HG03565 (cell line): ENCODE measurements at regions not wholly inside any gene's neighbourhood (a gene's known extent, or its start where the extent isn't known, plus 50 kb on each side); places are given as distances from the start of the nearest gene placed in this dataset.
"Not testable (repeated sequence)": the region's sequence is repeated elsewhere in the genome, so short reads cannot be mapped to it uniquely, and the experiment has no call there.

Experiments used
- ATAC-seq: cut with Tn5 transposase; IDR thresholded peaks from one replicate; pipeline ENCODE4 v1.9.1; 2021; ENCODE audit warnings: mild to moderate bottlenecking, moderate library complexity; ENCODE audit not compliant: unreplicated experiment

DNA sequence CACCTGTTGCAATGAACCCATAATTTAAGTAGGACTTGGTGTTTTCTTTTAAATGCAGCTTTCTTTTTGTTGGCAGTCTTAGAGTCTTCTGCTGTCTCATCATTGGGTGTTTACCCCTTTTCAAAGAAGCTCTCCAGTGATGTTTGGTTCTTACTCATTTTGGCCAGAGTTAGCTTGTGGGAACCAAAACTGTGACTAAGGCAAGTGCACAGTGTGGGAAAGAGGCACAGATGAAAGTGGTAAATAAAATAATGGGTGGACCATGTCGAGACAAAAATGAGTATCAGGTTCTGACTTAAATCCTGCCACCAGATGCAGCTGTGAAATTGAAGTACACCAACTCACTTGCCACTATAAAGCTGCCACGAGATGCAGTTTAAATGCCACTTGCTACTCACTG, 615.4 kb upstream of the MIS18BP1 start:
- peak; percentile 72 for ATAC-seq

DNA sequence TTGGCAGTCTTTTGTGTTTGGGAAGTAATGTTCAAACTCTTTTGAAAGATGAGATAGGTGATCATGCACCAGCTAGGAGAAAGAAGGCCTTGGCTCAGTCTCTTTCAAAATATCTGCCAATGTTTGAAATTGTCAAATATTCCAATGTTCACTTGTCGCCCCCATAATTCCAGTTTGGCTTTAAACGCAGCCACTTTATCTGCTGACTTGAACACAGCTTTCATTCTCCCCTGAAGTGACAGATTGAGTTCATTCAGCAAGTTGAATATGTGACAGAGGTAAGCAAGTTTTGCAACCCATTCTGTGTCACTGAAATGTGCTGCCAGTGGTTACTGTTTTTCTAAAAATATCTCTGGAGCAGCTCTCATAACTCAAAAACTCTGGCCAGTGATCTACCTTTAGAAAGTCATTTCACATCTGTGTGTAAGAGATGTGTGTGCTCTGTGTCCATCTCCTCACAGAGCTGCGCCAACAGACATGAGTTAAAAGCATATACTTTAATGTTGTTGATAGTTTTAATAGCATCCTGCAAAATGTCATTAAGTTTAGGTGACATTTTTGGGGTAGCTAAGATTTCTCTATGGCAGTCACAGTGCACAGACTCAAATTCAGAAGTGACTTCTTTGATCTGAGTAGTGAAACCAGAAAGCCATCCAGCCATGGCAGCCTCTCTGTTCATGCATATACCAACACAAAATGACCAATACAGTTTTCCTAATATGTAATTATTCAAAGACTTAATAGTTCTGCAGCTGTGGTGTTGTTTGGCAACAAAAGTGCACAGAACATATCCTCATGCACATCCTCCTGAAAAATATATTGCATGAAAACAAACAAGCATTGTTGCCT, 614.3 kb upstream of the MIS18BP1 start:
- peak; percentile 58 for ATAC-seq

DNA sequence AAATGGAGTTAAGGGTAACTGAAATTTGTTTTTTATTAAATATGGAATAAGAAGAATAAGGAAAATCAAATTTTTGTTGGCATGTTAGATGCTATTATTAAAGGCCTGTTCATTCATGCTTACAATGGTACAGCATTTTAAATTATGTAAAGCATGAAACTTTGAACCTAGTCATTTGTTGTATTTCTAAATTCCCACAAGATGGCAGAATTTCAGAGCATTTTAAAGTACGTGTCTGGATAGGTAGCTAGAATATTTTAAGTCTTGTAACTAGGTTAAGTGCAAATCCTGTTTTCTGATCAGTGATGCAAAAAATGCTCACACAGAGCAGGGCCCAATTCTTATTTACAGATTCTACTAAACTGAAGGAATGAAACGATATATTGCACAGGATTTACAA, 585.6 kb upstream of the MIS18BP1 start:
- no peak for ATAC-seq

DNA sequence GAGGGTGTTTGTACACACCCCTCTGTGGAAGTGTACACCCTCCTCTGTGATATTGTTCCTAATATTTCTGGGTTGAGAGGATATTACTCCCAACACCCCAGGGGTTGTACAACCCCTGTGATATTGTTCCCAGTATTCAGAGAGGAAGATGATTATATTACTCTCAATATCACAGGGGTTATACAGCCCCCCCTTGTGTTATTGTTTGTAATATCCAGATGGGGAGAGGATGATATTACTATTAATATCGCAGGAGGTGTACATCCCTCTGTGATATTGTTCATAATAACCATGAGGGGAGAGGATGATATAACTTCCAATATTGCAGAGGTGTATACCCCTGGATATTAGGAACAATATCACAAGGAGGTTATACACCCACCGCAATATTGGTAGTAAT, 566.1 kb upstream of the MIS18BP1 start:
- no peak for ATAC-seq

GRCh38 chr14:45811155-45811554, 558.2 kb upstream of the MIS18BP1 start:
- no peak for ATAC-seq

DNA sequence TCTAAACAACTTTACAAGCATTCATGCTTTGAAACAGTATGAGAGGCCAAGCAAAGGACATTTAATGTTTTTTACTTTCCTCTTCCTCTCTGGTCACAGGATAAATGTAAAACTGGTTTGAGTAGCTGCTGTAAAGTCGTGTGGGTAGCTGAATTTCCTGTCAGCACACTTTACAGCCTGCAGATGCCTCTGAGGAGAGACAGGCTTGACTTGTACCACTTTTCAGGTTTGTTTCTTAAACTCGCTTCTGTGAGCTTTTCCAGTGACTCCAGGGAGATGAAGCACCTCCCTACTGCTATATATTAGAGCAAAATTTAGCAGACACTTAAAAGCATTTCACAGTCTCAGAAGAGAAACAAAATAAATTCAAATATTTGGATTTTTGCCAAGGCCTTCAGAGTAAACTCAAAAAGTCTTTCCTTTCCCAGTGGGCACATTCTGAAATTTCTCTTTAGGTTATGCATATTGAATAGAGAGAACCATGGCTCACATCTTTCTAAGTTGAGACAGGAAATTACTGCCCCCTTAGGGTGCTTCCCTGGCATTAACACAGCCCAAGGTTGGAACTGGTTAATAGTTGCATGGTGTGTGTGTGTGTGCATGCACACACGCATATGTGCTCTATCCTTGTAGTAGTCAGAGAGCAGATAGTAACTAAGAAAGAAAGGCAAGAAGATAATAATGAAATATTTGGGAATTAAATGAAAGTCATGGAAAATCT, 557.3 kb upstream of the MIS18BP1 start:
- no peak for ATAC-seq

DNA sequence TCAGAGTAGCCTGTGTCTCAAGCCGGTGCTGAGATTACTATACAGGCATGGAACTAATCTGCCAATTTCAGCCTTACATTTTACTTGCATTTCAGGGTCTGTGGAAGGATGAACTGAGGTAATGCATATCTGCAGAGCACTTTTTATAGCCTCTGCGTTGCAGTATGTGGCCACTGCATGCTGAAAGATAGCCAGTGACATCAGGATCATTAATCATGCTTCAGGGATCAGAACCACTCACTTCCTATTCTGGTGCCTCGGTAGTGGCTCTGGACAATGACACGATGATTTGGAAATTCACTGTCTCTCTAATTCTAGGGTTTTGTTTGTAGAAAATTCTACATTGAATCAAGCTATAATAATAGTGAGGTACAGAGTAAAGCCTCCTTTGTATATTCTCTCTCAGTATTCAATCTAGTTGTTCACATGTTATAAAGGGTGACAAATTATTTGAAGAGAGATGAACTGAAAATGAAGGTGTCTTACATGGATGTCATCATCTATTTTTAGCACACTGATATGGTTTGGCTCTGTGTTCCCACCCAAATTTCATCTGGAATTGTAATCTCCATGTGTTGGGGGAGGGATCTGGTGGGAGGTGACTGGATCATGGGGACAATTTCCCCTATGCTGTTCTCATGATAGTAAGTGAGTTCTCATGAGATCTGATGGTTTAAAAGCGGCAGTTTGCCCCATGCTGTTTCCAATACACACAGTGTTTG, 554.3 kb upstream of the MIS18BP1 start:
- ATAC-seq = no peak

DNA sequence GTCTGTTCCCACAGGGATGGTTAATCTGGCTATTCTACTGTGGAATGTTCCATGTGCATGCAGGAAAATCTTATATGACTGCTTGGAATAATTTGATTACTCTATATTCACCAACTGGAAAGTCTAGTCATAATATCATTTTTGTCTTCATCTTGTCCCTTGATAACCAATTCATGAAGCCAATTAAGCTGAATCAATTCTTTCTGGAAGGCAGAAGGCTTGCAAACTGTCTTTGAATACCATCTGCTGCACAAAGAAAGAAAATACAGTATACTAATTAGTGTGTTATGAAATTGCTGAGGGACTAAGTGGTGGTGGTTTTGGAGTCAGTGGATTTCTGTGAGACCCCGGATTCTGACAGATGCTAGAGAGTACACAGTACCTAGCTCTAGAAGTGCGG, 546.5 kb upstream of the MIS18BP1 start:
- no peak for ATAC-seq

DNA sequence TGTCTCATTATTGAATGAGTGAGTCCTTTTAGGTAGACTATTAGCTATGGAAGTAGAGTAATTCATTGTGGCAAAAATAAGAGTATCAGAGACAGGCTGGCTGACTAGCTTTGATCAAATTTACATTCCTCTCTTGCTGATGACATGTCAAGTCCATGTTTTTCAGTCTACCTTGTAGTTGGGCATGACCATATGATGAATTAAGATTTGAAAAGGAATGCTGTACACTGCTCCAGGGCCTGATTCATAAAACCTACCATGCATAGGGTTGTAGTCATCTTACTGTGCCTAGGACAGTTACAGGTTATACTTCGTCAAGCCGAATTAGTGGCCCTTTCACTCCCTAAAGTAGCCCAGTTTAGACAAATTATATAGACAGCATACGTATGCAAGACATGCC, 545.7 kb upstream of the MIS18BP1 start:
- ATAC-seq = no peak

GRCh38 chr14:45796006-45796405, 543.0 kb upstream of the MIS18BP1 start:
- not testable (repeated sequence) for ATAC-seq

GRCh38 chr14:45793081-45793480, 540.1 kb upstream of the MIS18BP1 start:
- no peak for ATAC-seq

- no peak for ATAC-seq
These were observed 537.3 kb upstream of the MIS18BP1 start for GRCh38 chr14:45790293-45790692.

GRCh38 chr14:45787167-45787566, 534.2 kb upstream of the MIS18BP1 start:
- ATAC-seq = no peak

DNA sequence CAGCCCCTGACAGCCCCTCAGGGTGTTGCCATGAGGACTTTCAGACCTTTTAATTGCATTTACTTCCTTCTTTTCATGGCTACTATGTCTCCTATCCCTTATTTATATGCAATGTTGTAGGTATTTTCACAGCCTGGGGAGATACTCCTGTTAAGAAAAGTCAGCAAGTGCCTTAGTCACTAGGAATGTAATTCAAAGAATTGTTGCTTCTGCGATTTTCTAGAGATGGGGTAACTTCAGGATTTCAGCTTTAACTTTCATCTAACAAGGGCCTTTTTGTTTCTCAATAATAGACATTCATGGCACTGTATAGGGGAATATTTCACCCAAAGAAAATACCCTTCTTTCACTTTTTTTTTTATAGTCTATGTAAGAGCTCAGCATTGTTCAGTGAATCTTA, 533.3 kb upstream of the MIS18BP1 start:
- no peak for ATAC-seq

- ATAC-seq = no peak
These were observed 532.2 kb upstream of the MIS18BP1 start for GRCh38 chr14:45785240-45785639.

GRCh38 chr14:45766247-45766646, 513.2 kb upstream of the MIS18BP1 start:
- no peak for ATAC-seq

DNA sequence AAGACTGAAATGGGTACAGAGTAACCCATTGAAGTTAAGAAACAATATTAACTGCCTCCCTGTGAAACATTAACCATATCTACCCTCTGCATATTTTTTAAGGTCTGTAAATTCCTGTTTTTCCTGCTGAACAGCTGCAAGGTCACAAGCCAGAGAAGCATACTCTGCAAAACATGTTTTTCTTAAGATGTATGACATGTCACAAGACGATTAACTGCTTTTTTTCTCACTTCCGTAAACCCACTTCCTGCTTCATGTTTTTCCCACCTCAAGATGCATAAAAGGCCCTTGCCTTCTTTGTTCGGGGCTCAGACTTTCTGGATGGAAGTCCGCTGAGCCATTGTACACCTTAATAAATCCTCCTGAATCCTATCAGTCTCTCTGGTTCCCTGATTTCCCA, 504.7 kb upstream of the MIS18BP1 start:
- ATAC-seq = no peak

GRCh38 chr14:45756412-45756811, 503.4 kb upstream of the MIS18BP1 start:
- ATAC-seq = not testable (repeated sequence)

DNA sequence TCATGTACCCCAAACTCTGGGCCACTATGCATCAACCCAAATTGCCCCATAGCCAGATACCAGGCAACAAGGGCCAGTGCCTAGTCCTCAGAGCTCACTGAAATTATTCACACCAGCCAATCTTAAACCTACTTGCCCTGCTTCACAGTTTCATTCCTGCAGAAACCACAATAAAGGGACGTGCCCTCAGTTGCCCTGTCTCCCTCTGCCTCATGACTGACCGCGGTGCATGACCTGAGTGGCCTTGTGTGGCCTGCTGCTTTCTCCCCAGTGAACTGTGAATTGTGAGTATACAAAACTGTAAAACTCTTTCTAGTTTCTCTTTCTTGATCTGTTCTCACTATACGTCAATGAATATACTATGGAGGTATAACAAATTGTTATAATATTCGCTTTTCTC, 490.9 kb upstream of the MIS18BP1 start:
- no peak for ATAC-seq

DNA sequence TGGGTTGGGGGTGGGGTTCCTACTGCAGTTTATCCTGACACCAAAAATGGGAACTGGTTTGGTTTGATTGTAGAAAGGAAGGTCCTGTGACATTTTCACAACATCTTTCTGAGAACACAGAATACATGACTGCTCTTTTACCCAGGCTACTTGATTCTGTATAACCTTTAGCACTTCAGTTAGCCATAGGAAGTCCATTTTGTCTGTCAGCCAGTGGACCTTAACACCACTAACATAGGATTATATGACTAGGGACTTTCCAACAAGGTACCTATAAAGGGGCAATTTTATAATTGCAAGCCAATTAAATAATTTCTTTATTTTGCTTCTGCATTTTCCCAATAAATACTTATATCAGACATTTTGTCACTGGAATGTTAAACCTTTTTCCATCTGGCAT, 489.2 kb upstream of the MIS18BP1 start:
- no peak for ATAC-seq

GRCh38 chr14:45728434-45729225, 475.6 kb upstream of the MIS18BP1 start:
- ATAC-seq = no peak
